HG03097 (cell line): ENCODE measurements at regions not wholly inside any gene's neighbourhood (a gene's known extent, or its start where the extent isn't known, plus 50 kb on each side); places are given as distances from the start of the nearest gene placed in this dataset.
A peak's percentile ranks its signal among the peaks of the same experiment; 100 is the strongest.
"Not testable (repeated sequence)": the region's sequence is repeated elsewhere in the genome, so short reads cannot be mapped to it uniquely, and the experiment has no call there.

Experiments
- ATAC-seq: cut with Tn5 transposase; IDR thresholded peaks from one replicate; pipeline ENCODE4 v1.9.1; 2021; ENCODE audit not compliant: unreplicated experiment, low FRiP score

- ATAC-seq = no peak
These were observed 120.5 kb downstream of the APIP start for GRCh38 chr11:34795641-34796040.

GRCh38 chr11:34794696-34795095 lies 121.5 kb downstream of the APIP start:
- no peak for ATAC-seq

GRCh38 chr11:34793666-34794065 lies 122.5 kb downstream of the APIP start:
- no peak for ATAC-seq

GRCh38 chr11:34792814-34793258 lies 123.3 kb downstream of the APIP start:
- ATAC-seq = no peak

GRCh38 chr11:34791780-34792542 lies 124.2 kb downstream of the APIP start:
- peak; percentile 59 for ATAC-seq

- ATAC-seq = no peak
These were observed 125.6 kb downstream of the APIP start for GRCh38 chr11:34790620-34791019.

- ATAC-seq = no peak
These were observed 126.9 kb downstream of the APIP start for GRCh38 chr11:34789196-34789834.

GRCh38 chr11:34788642-34789041 lies 127.5 kb downstream of the APIP start:
- no peak for ATAC-seq

GRCh38 chr11:34787895-34788294 lies 128.3 kb downstream of the APIP start:
- ATAC-seq = no peak

- no peak for ATAC-seq
These were observed 128.8 kb downstream of the APIP start for GRCh38 chr11:34787348-34787747.

- ATAC-seq = no peak
These were observed 131.8 kb downstream of the APIP start for GRCh38 chr11:34784318-34784841.

- no peak for ATAC-seq
These were observed 132.3 kb downstream of the APIP start for GRCh38 chr11:34783816-34784317.

- ATAC-seq = not testable (repeated sequence)
These were observed 134.4 kb downstream of the APIP start for GRCh38 chr11:34781826-34782225.

GRCh38 chr11:34775417-34775888 lies 140.7 kb downstream of the APIP start:
- no peak for ATAC-seq

GRCh38 chr11:34774604-34775003 lies 141.6 kb downstream of the APIP start:
- ATAC-seq = no peak

- no peak for ATAC-seq
These were observed 142.4 kb downstream of the APIP start for GRCh38 chr11:34773826-34774225.

GRCh38 chr11:34773211-34773610 lies 143.0 kb downstream of the APIP start:
- no peak for ATAC-seq

- no peak for ATAC-seq
These were observed 146.1 kb downstream of the APIP start for GRCh38 chr11:34770111-34770510.

GRCh38 chr11:34769224-34769623 lies 147.0 kb downstream of the APIP start:
- no peak for ATAC-seq

- ATAC-seq = not testable (repeated sequence)
These were observed 141.7 kb downstream of the EHF start for GRCh38 chr11:34762625-34763024.

GRCh38 chr11:34758262-34758661 lies 137.4 kb downstream of the EHF start:
- no peak for ATAC-seq
